Retina (tissue), 1 donor: ENCODE measurements at regions not wholly inside any gene's neighbourhood (a gene's known extent, or its start where the extent isn't known, plus 50 kb on each side); places are given as distances from the start of the nearest gene placed in this dataset.
"Not testable (repeated sequence)": the region's sequence is repeated elsewhere in the genome, so short reads cannot be mapped to it uniquely, and the experiment has no call there.

Source experiments
- DNase-seq: peaks from one replicate; pipeline ENCODE4 v3.0.0-alpha.2; 2016

GRCh38 chr4:12548678-12549077 lies 935.5 kb downstream of the RAB28 start:
- DNase-seq = no peak

- no peak for DNase-seq
These were observed 938.3 kb downstream of the RAB28 start for GRCh38 chr4:12545812-12546211.

- no peak for DNase-seq
These were observed 946.0 kb downstream of the RAB28 start for GRCh38 chr4:12538162-12538561.

GRCh38 chr4:12534684-12535083 lies 949.5 kb downstream of the RAB28 start:
- DNase-seq = no peak

GRCh38 chr4:12519426-12519825 lies 964.7 kb downstream of the RAB28 start:
- DNase-seq = peak; percentile 40

GRCh38 chr4:12507868-12508481 lies 976.2 kb downstream of the RAB28 start:
- no peak for DNase-seq

GRCh38 chr4:12500409-12500808 lies 983.7 kb downstream of the RAB28 start:
- no peak for DNase-seq

GRCh38 chr4:12499693-12500092 lies 984.4 kb downstream of the RAB28 start:
- no peak for DNase-seq

GRCh38 chr4:12495211-12495610 lies 988.9 kb downstream of the RAB28 start:
- no peak for DNase-seq

- no peak for DNase-seq
These were observed 991.3 kb downstream of the RAB28 start for GRCh38 chr4:12492730-12493393.

GRCh38 chr4:12488672-12489071 lies 995.5 kb downstream of the RAB28 start:
- no peak for DNase-seq

GRCh38 chr4:12487000-12487399 lies 997.1 kb downstream of the RAB28 start:
- DNase-seq = no peak

- DNase-seq = no peak
These were observed 1012.1 kb downstream of the RAB28 start for GRCh38 chr4:12472087-12472486.

- DNase-seq = no peak
These were observed 1012.9 kb downstream of the RAB28 start for GRCh38 chr4:12471193-12471592.

- not testable (repeated sequence) for DNase-seq
These were observed 1022.6 kb downstream of the RAB28 start for GRCh38 chr4:12461576-12461975.

- DNase-seq = no peak
These were observed 1025.0 kb downstream of the RAB28 start for GRCh38 chr4:12459126-12459525.

GRCh38 chr4:12458621-12459020 lies 1025.5 kb downstream of the RAB28 start:
- DNase-seq = no peak

GRCh38 chr4:12452291-12452690 lies 1023.6 kb upstream of the HS3ST1 start:
- no peak for DNase-seq

GRCh38 chr4:12447451-12447850 lies 1018.8 kb upstream of the HS3ST1 start:
- DNase-seq = no peak

- peak; percentile 20 for DNase-seq
These were observed 1018.0 kb upstream of the HS3ST1 start for GRCh38 chr4:12446657-12447185.

GRCh38 chr4:12446256-12446655 lies 1017.6 kb upstream of the HS3ST1 start:
- peak; percentile 13 for DNase-seq

GRCh38 chr4:12445711-12446235 lies 1017.1 kb upstream of the HS3ST1 start:
- no peak for DNase-seq

GRCh38 chr4:12439633-12440305 lies 1011.1 kb upstream of the HS3ST1 start:
- DNase-seq = no peak

GRCh38 chr4:12431259-12431658 lies 1002.6 kb upstream of the HS3ST1 start:
- DNase-seq = not testable (repeated sequence)
